ENCODE measurements at regions not wholly inside any gene's neighbourhood (a gene's known extent, or its start where the extent isn't known, plus 50 kb on each side); places are given as distances from the start of the nearest gene placed in this dataset.

- CTCF ChIA-PET (ENCODE audit: partially characterized antibody) = interaction anchor here (1.8 kb wide), 1 partner anchor 59 kb away, joined by 5 read pairs; no protein-coding TSS in a partner anchor
- DNase-seq (ENCODE audit: low read depth in 1 of 2, low spot score in 2 of 2) = no peak
These were observed 272.9 kb upstream of the KLF3 start for GRCh38 chr4:38390969-38391545.

More at GRCh38 chr4:38390969-38391545, 272.9 kb upstream of the KLF3 start:
- Histone ChIP-seq H2BK5ac (ENCODE audit: low read depth, low read length) (no peak overlapping the region), H3K9ac (replicated peaks in 1 of 4; ENCODE audit: extremely low read depth in 1 of 4, low read depth in 3 of 4, low read length in 3 of 4) (no peak overlapping the region), H2BK120ac (replicated peaks; ENCODE audit: low read depth, low read length) (no peak overlapping the region), H2AFZ (ENCODE audit: low read length) (no peak overlapping the region), H3K18ac (ENCODE audit: extremely low read depth, low read length) (no peak overlapping the region), H2BK20ac (ENCODE audit: low read length) (no peak overlapping the region), H3K79me1 (ENCODE audit: low read depth, low read length) (no peaks in the 10 kb centered on the region), H3K14ac (ENCODE audit: insufficient read length) (no peak overlapping the region), H3K27ac (ENCODE audit: low read depth, low read length) (no peak overlapping the region), H2AK5ac (ENCODE audit: low read depth, low read length) (no peak overlapping the region), H3K9me3 (ENCODE audit: insufficient read depth in 2 of 2, low read depth in 1 of 2, low read length in 1 of 2) (peaks cover 16 to 25% of the 10 kb centered on the region in 2 experiments), H3K79me2 (ENCODE audit: control insufficient read depth in 1 of 2, insufficient read depth in 2 of 2, low read length in 2 of 2) (no peaks in the 10 kb centered on the region), H3K4ac (replicated peaks; ENCODE audit: insufficient read length, low read depth, low read length) (no peak overlapping the region), H3K4me3 (ENCODE audit: extremely low read depth in 1 of 4, insufficient read depth in 2 of 4, low read depth in 3 of 4, low read length in 4 of 4) (no peak overlapping the region), H3K4me2 (ENCODE audit: insufficient read depth in 1 of 2, low read depth in 2 of 2, low read length in 2 of 2) (no peak overlapping the region), H3K36me3 (ENCODE audit: control insufficient read depth in 2 of 4, insufficient read depth in 4 of 4, low read length in 3 of 4) (peaks cover 0 to 3% (median 0%) of the 10 kb centered on the region in 4 experiments; a peak in 1 of 8 replicates), H4K91ac (replicated peaks; ENCODE audit: insufficient read length, low read length) (no peak overlapping the region), H4K20me1 (replicated peaks in 1 of 2; ENCODE audit: control insufficient read depth in 1 of 2, insufficient read depth in 2 of 2, low read length in 2 of 2) (no peaks in the 10 kb centered on the region), H3K56ac (replicated peaks; ENCODE audit: insufficient read length, low read depth, low read length) (no peak overlapping the region), H2BK15ac (ENCODE audit: low read length) (no peak overlapping the region), H4K8ac (ENCODE audit: extremely low read depth, insufficient read depth, low read length) (no peak overlapping the region), H3K27me3 (replicated peaks in 1 of 4; ENCODE audit: control insufficient read depth in 3 of 4, extremely low read depth in 1 of 4, insufficient read depth in 3 of 4, low read length in 3 of 4) (no peaks in the 10 kb centered on the region), H3K23me2 (ENCODE audit: low read depth, low read length) (no peaks in the 10 kb centered on the region), H3K23ac (ENCODE audit: insufficient read length) (no peak overlapping the region), H3K4me1 (replicated peaks in 1 of 4; ENCODE audit: control insufficient read depth in 3 of 4, insufficient read depth in 4 of 4, low read length in 3 of 4) (no peaks in the 10 kb centered on the region), H4K5ac (ENCODE audit: insufficient read length, low read depth, low read length) (no peak overlapping the region), H2BK12ac (ENCODE audit: low read depth, low read length) (no peak overlapping the region)
- POLR2A ChIA-PET (ENCODE audit: partially characterized antibody) = no interaction called here
- FAIRE-seq = no peak
- TF ChIP-seq RBBP5 (IDR thresholded peaks at IDR 0.05; ENCODE audit: borderline replicate concordance, low read depth, low read length) (no peak), RXRA (IDR thresholded peaks at IDR 0.05; ENCODE audit: insufficient read depth, low read depth, low read length) (no peak), TAF1 (IDR thresholded peaks at IDR 0.05; ENCODE audit: low read depth, low read length) (no peak), GTF2F1 (IDR thresholded peaks at IDR 0.05; ENCODE audit: borderline replicate concordance, low read depth, low read length) (no peak), HDAC6 (IDR thresholded peaks at IDR 0.05; ENCODE audit: low read depth, low read length) (no peak), CREB1 (IDR thresholded peaks at IDR 0.05) (no peak), SUZ12 (IDR thresholded peaks at IDR 0.05; ENCODE audit: low read length) (no peak), RAD21 (IDR thresholded peaks at IDR 0.05 in 1 of 2, conservative IDR thresholded peaks at IDR 0.05 in 1 of 2; ENCODE audit: low read depth in 2 of 2, low read length in 2 of 2) (no peak), TEAD4 (IDR thresholded peaks at IDR 0.05; ENCODE audit: low read depth, low read length) (no peak)
